Hepatocyte (in vitro differentiated cells): ENCODE measurements at regions not wholly inside any gene's neighbourhood (a gene's known extent, or its start where the extent isn't known, plus 50 kb on each side); places are given as distances from the start of the nearest gene placed in this dataset.

ENCODE experiments used
- DNase-seq: peaks from one replicate; pipeline ENCODE4 v3.0.0-alpha.2; 2016; ENCODE audit warnings: low spot score
- H2AFZ ChIP-seq: fragments of 200-600 bp; sonication (generic); 2 replicates; pipeline ENCODE4 v1.6.0; 2016; ENCODE audit warnings: antibody characterized with exemption, mild to moderate bottlenecking
- H3K27ac ChIP-seq: fragments of 200-600 bp; sonication (generic); 2 replicates; pipeline ENCODE4 v1.5.1; 2016; ENCODE audit warnings: mild to moderate bottlenecking
- H3K27me3 ChIP-seq: fragments of 200-600 bp; sonication (generic); 2 replicates; pipeline ENCODE4 v1.6.1; 2016
- H3K36me3 ChIP-seq: fragments of 200-600 bp; sonication (generic); replicated peaks from 2 replicates; pipeline ENCODE4 v1.5.1; 2016; ENCODE audit warnings: low read depth; ENCODE audit not compliant: insufficient read depth
- H3K4me1 ChIP-seq: fragments of 200-600 bp; sonication (generic); 2 replicates; pipeline ENCODE4 v1.5.1; 2016; ENCODE audit warnings: mild to moderate bottlenecking, moderate library complexity; ENCODE audit not compliant: insufficient read depth
- H3K4me2 ChIP-seq: fragments of 200-600 bp; sonication (generic); 2 replicates; pipeline ENCODE4 v1.6.0; 2016
- H3K4me3 ChIP-seq: fragments of 200-600 bp; sonication (generic); 2 replicates; pipeline ENCODE4 v1.5.1; 2016; ENCODE audit warnings: mild to moderate bottlenecking
- H3K79me2 ChIP-seq: fragments of 200-600 bp; sonication (generic); 2 replicates; pipeline ENCODE4 v1.6.0; 2017; ENCODE audit warnings: mild to moderate bottlenecking
- H3K9me2 ChIP-seq: fragments of 200-600 bp; sonication (generic); replicated peaks from 2 replicates; pipeline ENCODE4 v1.6.0; 2017; ENCODE audit warnings: mild to moderate bottlenecking; ENCODE audit not compliant: insufficient read depth
- H3K9me3 ChIP-seq: fragments of 200-600 bp; sonication (generic); 2 replicates; pipeline ENCODE4 v1.5.1; 2016; ENCODE audit warnings: low read depth, mild to moderate bottlenecking
- H4K20me1 ChIP-seq: fragments of 200-600 bp; sonication (generic); 2 replicates; pipeline ENCODE4 v1.6.0; 2016; ENCODE audit warnings: mild to moderate bottlenecking; ENCODE audit not compliant: insufficient read depth, poor library complexity, severe bottlenecking
- EZH2 ChIP-seq: fragments of 200-600 bp; sonication (generic); IDR thresholded peaks from 2 replicates; pipeline ENCODE4 v1.6.1; 2016; ENCODE audit warnings: antibody characterized with exemption, mild to moderate bottlenecking, borderline replicate concordance
- EZH2phosphoT487 ChIP-seq: fragments of 200-600 bp; sonication (generic); IDR thresholded peaks from one replicate; pipeline ENCODE4 v1.6.1; 2018; ENCODE audit warnings: antibody characterized with exemption, mild to moderate bottlenecking, low read depth, moderate library complexity; ENCODE audit not compliant: unreplicated experiment, severe bottlenecking
- WGBS: methylation state at CpG from one replicate; pipeline ENCODE4 v1.1.6; 2016; ENCODE audit warnings: low lambda C conversion rate; ENCODE audit errors: missing lambda C conversion rate; 5-methylcytosine and 5-hydroxymethylcytosine counted together
- TF ChIP-seq, protein P1 (sequence below): fragments of 200-600 bp; sonication (generic); IDR thresholded peaks from 2 replicates; pipeline ENCODE4 v1.5.1; 2016; ENCODE audit warnings: antibody characterized with exemption, mild to moderate bottlenecking; ENCODE audit not compliant: poor library complexity

DNA sequence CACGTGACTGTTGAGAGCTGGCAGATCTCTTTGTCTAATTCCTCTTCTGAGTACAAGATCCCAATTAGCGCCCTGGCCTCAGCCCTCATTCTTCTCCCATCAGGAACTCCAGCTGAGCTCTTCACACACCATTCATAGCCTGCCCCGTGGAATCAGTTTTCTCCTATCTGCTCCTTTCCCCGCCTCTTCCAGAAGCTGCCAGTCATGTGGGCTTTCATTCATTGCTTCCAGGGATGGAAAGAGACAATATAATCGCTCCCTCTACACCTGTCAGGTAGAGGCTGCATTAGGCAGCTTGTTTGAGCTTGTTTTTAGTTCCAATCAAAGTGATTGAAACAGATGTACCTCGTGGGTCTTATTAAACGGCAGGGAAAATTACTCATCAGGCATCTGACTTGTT is 515.8 kb downstream of the TYW1 start:
- DNase-seq: no peak
- Histone ChIP-seq H4K20me1 (no peaks in the 10 kb centered on the region), H3K9me3 (no peaks in the 10 kb centered on the region), H3K27ac (no peak overlapping the region), H3K4me2 (no peak overlapping the region), H3K9me2 (no peaks in the 10 kb centered on the region), H3K27me3 (no peaks in the 10 kb centered on the region), H3K4me3 (no peak overlapping the region), H3K4me1 (no peaks in the 10 kb centered on the region), H3K36me3 (no peaks in the 10 kb centered on the region), H3K79me2 (no peaks in the 10 kb centered on the region), H2AFZ (no peak overlapping the region)
- TF ChIP-seq EZH2 (no peak), EZH2phosphoT487 (no peak)
- TF ChIP-seq, protein P1, sequence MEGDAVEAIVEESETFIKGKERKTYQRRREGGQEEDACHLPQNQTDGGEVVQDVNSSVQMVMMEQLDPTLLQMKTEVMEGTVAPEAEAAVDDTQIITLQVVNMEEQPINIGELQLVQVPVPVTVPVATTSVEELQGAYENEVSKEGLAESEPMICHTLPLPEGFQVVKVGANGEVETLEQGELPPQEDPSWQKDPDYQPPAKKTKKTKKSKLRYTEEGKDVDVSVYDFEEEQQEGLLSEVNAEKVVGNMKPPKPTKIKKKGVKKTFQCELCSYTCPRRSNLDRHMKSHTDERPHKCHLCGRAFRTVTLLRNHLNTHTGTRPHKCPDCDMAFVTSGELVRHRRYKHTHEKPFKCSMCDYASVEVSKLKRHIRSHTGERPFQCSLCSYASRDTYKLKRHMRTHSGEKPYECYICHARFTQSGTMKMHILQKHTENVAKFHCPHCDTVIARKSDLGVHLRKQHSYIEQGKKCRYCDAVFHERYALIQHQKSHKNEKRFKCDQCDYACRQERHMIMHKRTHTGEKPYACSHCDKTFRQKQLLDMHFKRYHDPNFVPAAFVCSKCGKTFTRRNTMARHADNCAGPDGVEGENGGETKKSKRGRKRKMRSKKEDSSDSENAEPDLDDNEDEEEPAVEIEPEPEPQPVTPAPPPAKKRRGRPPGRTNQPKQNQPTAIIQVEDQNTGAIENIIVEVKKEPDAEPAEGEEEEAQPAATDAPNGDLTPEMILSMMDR: no peak
- WGBS: 44% methylated on average over 7 of the region's 7 CpGs

DNA sequence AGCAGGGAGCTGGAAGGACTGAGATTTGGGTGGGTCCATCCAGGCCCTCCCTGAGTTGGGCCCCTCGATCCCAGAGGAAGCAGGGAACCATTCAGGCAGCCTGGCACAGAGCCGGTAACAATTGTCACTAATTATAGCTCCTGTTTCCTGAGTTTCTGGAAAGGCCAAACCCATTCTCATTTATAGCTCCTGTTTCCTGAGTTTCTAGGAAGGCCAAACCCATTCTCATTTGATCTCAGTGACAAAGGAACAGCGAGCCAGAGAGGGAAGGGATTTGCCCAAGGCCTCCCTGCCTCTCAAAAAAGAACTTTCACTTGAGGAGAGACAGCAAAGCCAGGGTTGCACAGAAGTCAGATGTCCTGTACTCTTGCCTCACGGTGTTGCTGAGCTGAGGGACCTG is 521.9 kb downstream of the TYW1 start:
- no peak for TF ChIP-seq EZH2
- TF ChIP-seq, protein P1: no peak
- TF ChIP-seq EZH2phosphoT487: no peak

DNA sequence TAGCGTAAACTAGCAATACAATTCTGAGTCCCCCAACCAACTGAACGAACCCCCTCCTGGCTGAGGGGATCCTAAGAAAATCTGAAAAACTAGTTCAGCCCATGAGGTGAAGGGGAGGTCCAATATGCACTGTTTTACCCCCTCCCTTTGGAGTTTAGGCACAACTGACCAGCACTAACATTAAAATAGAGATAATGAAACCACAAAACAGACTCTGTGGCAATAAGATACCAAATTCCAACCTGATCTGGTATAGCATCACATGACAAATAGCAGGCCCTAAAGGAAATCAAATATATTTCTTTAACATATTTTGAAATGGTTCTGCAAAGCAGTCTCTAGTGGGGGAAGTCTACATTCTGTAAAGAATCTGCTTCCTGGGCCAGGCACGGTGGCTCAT is 522.5 kb downstream of the TYW1 start:
- Histone ChIP-seq H2AFZ (no peak overlapping the region), H3K36me3 (no peaks in the 10 kb centered on the region), H3K4me1 (peaks cover 7% of the 10 kb centered on the region), H3K4me3 (no peak overlapping the region), H3K4me2 (no peak overlapping the region), H3K79me2 (no peaks in the 10 kb centered on the region), H3K9me2 (no peaks in the 10 kb centered on the region), H3K27me3 (no peaks in the 10 kb centered on the region), H3K27ac (no peak overlapping the region), H3K9me3 (no peaks in the 10 kb centered on the region), H4K20me1 (no peaks in the 10 kb centered on the region)
- TF ChIP-seq, protein P1: no peak
- TF ChIP-seq EZH2phosphoT487 (no peak), EZH2 (no peak)
- no peak for DNase-seq
- 94% methylated on average over 3 of the region's 3 CpGs for WGBS

More for the DNA sequence above, 521.9 kb downstream of the TYW1 start:
- no peak overlapping the region for H3K4me2 ChIP-seq
- no peaks in the 10 kb centered on the region for H3K9me2 ChIP-seq
- H3K4me1 ChIP-seq: peaks cover 7% of the 10 kb centered on the region
- DNase-seq: no peak
- no peak overlapping the region for H2AFZ ChIP-seq
- WGBS: 45% methylated on average over 4 of the region's 4 CpGs
- H3K27ac ChIP-seq: no peak overlapping the region
- no peaks in the 10 kb centered on the region for H3K27me3 ChIP-seq
- no peaks in the 10 kb centered on the region for H3K36me3 ChIP-seq
- H3K9me3 ChIP-seq: no peaks in the 10 kb centered on the region
- no peaks in the 10 kb centered on the region for H4K20me1 ChIP-seq
- H3K4me3 ChIP-seq: no peak overlapping the region
- no peaks in the 10 kb centered on the region for H3K79me2 ChIP-seq

DNA sequence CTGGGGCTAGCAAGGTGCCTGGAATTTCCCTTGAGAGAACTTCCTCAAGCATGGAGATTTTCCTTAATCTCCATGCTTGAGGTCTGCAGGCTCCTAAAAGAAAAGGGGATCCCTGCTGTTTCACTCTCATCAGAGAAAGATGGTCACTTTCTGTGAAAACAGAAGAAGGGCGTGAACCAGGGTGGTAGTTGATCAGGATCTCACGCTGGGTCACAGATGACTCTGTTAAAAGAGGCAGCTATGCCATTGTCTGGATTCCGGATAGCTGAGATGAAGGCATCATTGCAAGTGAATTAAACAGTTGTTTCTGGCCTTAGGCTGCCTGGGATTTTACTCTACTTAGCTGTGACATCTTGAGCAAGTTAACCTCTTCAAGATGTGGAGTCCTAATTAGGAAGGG is 525.9 kb downstream of the TYW1 start:
- Histone ChIP-seq H4K20me1 (no peaks in the 10 kb centered on the region), H2AFZ (no peak overlapping the region)

More for the DNA sequence above, 525.9 kb downstream of the TYW1 start:
- Histone ChIP-seq H3K9me3 (no peaks in the 10 kb centered on the region), H3K36me3 (no peaks in the 10 kb centered on the region), H3K4me2 (no peak overlapping the region), H3K79me2 (no peaks in the 10 kb centered on the region), H3K27ac (no peak overlapping the region), H3K27me3 (no peaks in the 10 kb centered on the region), H3K9me2 (no peaks in the 10 kb centered on the region), H3K4me1 (peaks cover 7% of the 10 kb centered on the region), H3K4me3 (no peak overlapping the region)
- TF ChIP-seq EZH2 (no peak), EZH2phosphoT487 (no peak)
- TF ChIP-seq, protein P1: no peak
- DNase-seq: no peak
- 74% methylated on average over 3 of the region's 3 CpGs for WGBS
